ENCODE measurements at regions not wholly inside any gene's neighbourhood (a gene's known extent, or its start where the extent isn't known, plus 50 kb on each side); places are given as distances from the start of the nearest gene placed in this dataset.

DNA sequence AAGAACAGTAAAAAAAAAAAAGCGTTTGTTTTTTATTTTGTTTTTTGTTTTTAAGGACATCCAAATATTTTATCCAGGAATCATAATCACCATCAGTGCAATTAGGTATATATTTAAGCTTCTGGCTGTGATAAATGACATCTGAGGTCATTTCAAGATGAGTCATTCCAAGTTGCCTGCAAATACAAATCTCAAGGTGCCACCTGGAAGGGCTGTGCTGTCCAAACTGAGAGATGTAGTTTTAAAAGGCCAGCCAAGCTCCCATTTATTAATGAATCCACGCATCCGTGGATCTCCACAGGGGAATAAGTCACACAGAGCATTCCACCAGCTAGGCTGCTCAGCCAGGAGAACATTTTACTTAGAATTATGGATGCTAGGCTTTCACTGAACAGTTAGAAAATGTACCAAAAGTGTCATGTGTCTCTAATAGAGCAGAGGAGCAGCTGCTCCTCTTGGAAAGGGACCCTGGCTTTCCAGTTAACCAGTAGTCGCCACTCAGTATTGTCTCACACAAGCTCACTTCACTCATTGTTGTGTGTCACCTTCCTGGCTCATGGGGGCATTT is 1151.4 kb upstream of the TMEM132C start:
- no peaks in the 10 kb centered on the region for H3K27me3 ChIP-seq (replicated peaks in 1 of 4; ENCODE audit: control insufficient read depth in 3 of 4, extremely low read depth in 1 of 4, insufficient read depth in 3 of 4, low read length in 3 of 4)
- no peak overlapping the region for H2BK12ac ChIP-seq (ENCODE audit: low read depth, low read length)
- no peak overlapping the region for H2AFZ ChIP-seq (ENCODE audit: low read length)
- no peaks in the 10 kb centered on the region for H4K20me1 ChIP-seq (replicated peaks in 1 of 2; ENCODE audit: control insufficient read depth in 1 of 2, insufficient read depth in 2 of 2, low read length in 2 of 2)
- ChIA-PET POLR2A (ENCODE audit: partially characterized antibody) (no interaction called here), CTCF (ENCODE audit: partially characterized antibody) (interaction anchor here (0.9 kb wide), 1 partner anchor 248 kb away, joined by 3 read pairs; no protein-coding TSS in a partner anchor)
- no peak overlapping the region for H4K5ac ChIP-seq (ENCODE audit: insufficient read length, low read depth, low read length)
- DNase-seq (ENCODE audit: low read depth in 1 of 2, low spot score in 2 of 2) (no peak), FAIRE-seq (no peak)
- H3K23me2 ChIP-seq (ENCODE audit: low read depth, low read length): no peaks in the 10 kb centered on the region
- H3K9me3 ChIP-seq (ENCODE audit: insufficient read depth in 2 of 2, low read depth in 1 of 2, low read length in 1 of 2): no peaks in the 10 kb centered on the region
- H2AK5ac ChIP-seq (ENCODE audit: low read depth, low read length): no peak overlapping the region
- peak overlapping the region; percentile 18; the same call in 1 of the 2 replicates for H4K8ac ChIP-seq (ENCODE audit: extremely low read depth, insufficient read depth, low read length)
- no peak overlapping the region for H2BK20ac ChIP-seq (ENCODE audit: low read length)
- no peak overlapping the region for H3K9ac ChIP-seq (replicated peaks in 1 of 4; ENCODE audit: extremely low read depth in 1 of 4, low read depth in 3 of 4, low read length in 3 of 4)
- H3K14ac ChIP-seq (ENCODE audit: insufficient read length): no peak overlapping the region
- no peak overlapping the region for H4K91ac ChIP-seq (replicated peaks; ENCODE audit: insufficient read length, low read length)
- no peak overlapping the region for H3K4me3 ChIP-seq (ENCODE audit: extremely low read depth in 1 of 4, insufficient read depth in 2 of 4, low read depth in 3 of 4, low read length in 4 of 4)
- H3K4ac ChIP-seq (replicated peaks; ENCODE audit: insufficient read length, low read depth, low read length): no peak overlapping the region
- H3K18ac ChIP-seq (ENCODE audit: extremely low read depth, low read length): no peak overlapping the region
- no peak overlapping the region for H3K56ac ChIP-seq (replicated peaks; ENCODE audit: insufficient read length, low read depth, low read length)
- no peak overlapping the region for H3K4me2 ChIP-seq (ENCODE audit: insufficient read depth in 1 of 2, low read depth in 2 of 2, low read length in 2 of 2)
- no peak overlapping the region for H2BK15ac ChIP-seq (ENCODE audit: low read length)
- no peak overlapping the region for H3K23ac ChIP-seq (ENCODE audit: insufficient read length)
- no peak overlapping the region for H2BK5ac ChIP-seq (ENCODE audit: low read depth, low read length)
- TF ChIP-seq CHD2 (IDR thresholded peaks at IDR 0.05; ENCODE audit: low read length): no peak
- no peak overlapping the region for H3K27ac ChIP-seq (ENCODE audit: low read depth, low read length)
- H3K79me2 ChIP-seq (ENCODE audit: control insufficient read depth in 1 of 2, insufficient read depth in 2 of 2, low read length in 2 of 2): no peaks in the 10 kb centered on the region
- WGBS, 2 experiments (ENCODE audit: extremely low coverage in 1 of 2, insufficient coverage in 1 of 2, insufficient read length in 1 of 2, insufficient replicate concordance in 2 of 2, low coverage in 1 of 2, low lambda C conversion rate in 2 of 2, missing lambda C conversion rate in 1 of 2): 95% methylated on average over 4 of the region's 4 CpGs; no CpG with 5 or more reads in 1 of the 2 experiments
- no peak overlapping the region for H2BK120ac ChIP-seq (replicated peaks; ENCODE audit: low read depth, low read length)
- no peaks in the 10 kb centered on the region for H3K36me3 ChIP-seq (ENCODE audit: control insufficient read depth in 2 of 4, insufficient read depth in 4 of 4, low read length in 3 of 4)
- peaks cover 0 to 3% (median 1%) of the 10 kb centered on the region in 4 experiments; a peak in 4 of 7 replicates for H3K4me1 ChIP-seq (replicated peaks in 1 of 4; ENCODE audit: control insufficient read depth in 3 of 4, insufficient read depth in 4 of 4, low read length in 3 of 4)
- H3K79me1 ChIP-seq (ENCODE audit: low read depth, low read length): no peaks in the 10 kb centered on the region
